Panc1 (cell line): ENCODE measurements at regions not wholly inside any gene's neighbourhood (a gene's known extent, or its start where the extent isn't known, plus 50 kb on each side); places are given as distances from the start of the nearest gene placed in this dataset.

Source experiments
- SIN3A ChIP-seq: IDR thresholded peaks from 2 replicates; pipeline ENCODE4 v1.6.1; 2012; ENCODE audit warnings: low read depth, mild to moderate bottlenecking, low read length, moderate library complexity, borderline replicate concordance; ENCODE audit not compliant: insufficient read depth
- TCF7L2 ChIP-seq: IDR thresholded peaks from 2 replicates; pipeline ENCODE4 v1.6.1; 2011; ENCODE audit warnings: mild to moderate bottlenecking, low read depth, low read length, inconsistent platforms
- TF ChIP-seq, protein P1 (sequence below): fragments of 450-650 bp; IDR thresholded peaks from 2 replicates; pipeline ENCODE4 v1.5.1; 2017; ENCODE audit warnings: mild to moderate bottlenecking

DNA sequence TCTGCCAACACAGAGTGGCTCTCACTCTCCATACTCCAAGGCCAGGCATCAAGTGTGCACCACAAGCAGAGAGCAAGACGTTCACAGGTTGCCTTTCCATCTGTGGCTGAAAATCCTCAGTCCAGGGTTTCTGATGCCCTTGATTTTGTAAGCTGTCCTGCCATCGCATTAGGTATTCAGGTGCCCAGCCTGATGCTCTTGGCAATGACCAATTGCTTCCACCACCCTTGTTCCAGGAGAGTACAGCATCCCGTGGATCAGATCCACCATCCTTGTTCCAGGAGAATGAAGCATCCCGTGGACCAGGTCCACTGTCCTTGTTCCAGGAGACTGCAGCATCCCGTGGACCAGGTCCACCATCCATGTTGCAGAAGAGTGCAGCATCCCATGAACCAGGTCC, 133.4 kb upstream of the GPC1 start:
- TF ChIP-seq, protein P1, sequence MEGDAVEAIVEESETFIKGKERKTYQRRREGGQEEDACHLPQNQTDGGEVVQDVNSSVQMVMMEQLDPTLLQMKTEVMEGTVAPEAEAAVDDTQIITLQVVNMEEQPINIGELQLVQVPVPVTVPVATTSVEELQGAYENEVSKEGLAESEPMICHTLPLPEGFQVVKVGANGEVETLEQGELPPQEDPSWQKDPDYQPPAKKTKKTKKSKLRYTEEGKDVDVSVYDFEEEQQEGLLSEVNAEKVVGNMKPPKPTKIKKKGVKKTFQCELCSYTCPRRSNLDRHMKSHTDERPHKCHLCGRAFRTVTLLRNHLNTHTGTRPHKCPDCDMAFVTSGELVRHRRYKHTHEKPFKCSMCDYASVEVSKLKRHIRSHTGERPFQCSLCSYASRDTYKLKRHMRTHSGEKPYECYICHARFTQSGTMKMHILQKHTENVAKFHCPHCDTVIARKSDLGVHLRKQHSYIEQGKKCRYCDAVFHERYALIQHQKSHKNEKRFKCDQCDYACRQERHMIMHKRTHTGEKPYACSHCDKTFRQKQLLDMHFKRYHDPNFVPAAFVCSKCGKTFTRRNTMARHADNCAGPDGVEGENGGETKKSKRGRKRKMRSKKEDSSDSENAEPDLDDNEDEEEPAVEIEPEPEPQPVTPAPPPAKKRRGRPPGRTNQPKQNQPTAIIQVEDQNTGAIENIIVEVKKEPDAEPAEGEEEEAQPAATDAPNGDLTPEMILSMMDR: no peak
- no peak for TF ChIP-seq SIN3A
- no peak for TF ChIP-seq TCF7L2
